ENCODE measurements at regions not wholly inside any gene's neighbourhood (a gene's known extent, or its start where the extent isn't known, plus 50 kb on each side); places are given as distances from the start of the nearest gene placed in this dataset.

DNA sequence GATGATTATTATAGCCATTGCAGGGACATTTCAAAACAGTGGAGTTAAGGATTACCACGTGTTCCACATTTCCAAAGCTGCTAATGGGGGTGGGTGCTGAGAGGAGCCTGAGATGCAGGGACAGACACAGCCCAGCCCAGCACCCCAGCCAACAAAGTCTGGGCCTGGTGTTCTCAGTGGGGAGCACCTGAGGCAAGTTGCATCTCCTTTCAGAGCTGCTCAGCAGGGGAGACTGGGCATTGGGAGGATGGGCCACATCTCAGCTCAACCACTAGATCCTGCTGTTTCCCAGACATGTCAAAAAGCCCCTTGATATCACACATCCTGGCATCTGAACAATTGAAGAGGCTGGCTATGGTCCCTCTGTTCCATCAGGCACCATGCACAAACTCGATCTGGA, 458.0 kb upstream of the KIRREL3 start:
- no peaks in the 10 kb centered on the region for H3K9me3 ChIP-seq
- no peak overlapping the region for H3K4me3 ChIP-seq
- intact Hi-C loops (cut with DNase I): no loop called here
- no peak for DNase-seq (ENCODE audit: low spot score in 2 of 2)
- no peaks in the 10 kb centered on the region for H3K36me3 ChIP-seq
- no peak overlapping the region for H3K27ac ChIP-seq
- no peaks in the 10 kb centered on the region for H3K4me1 ChIP-seq
- TF ChIP-seq, protein P1, sequence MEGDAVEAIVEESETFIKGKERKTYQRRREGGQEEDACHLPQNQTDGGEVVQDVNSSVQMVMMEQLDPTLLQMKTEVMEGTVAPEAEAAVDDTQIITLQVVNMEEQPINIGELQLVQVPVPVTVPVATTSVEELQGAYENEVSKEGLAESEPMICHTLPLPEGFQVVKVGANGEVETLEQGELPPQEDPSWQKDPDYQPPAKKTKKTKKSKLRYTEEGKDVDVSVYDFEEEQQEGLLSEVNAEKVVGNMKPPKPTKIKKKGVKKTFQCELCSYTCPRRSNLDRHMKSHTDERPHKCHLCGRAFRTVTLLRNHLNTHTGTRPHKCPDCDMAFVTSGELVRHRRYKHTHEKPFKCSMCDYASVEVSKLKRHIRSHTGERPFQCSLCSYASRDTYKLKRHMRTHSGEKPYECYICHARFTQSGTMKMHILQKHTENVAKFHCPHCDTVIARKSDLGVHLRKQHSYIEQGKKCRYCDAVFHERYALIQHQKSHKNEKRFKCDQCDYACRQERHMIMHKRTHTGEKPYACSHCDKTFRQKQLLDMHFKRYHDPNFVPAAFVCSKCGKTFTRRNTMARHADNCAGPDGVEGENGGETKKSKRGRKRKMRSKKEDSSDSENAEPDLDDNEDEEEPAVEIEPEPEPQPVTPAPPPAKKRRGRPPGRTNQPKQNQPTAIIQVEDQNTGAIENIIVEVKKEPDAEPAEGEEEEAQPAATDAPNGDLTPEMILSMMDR (IDR thresholded peaks at IDR 0.05): no peak
- no peaks in the 10 kb centered on the region for H3K27me3 ChIP-seq

DNA sequence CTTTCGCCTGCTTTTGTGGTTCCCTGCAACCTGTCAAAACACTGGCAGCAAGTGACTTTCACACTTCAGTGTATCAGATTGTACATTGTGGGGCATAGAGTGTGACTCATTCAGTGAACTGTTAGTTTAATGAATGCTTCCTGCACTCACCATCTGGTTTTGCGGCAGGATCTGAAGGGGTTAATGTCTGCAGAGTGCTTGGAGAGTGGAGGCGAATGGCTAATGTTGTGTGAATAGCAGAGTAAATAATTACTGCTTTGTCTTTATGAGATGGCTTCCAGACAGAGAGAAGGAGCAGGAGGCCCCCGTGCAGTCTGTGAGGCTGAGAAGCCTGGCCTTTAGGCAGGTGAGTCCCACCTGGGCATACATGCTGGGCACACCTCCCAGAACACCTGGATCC, 454.3 kb upstream of the KIRREL3 start:
- H3K27me3 ChIP-seq: no peaks in the 10 kb centered on the region
- TF ChIP-seq, protein P1 (IDR thresholded peaks at IDR 0.05): no peak
- H3K9me3 ChIP-seq: no peaks in the 10 kb centered on the region
- H3K4me3 ChIP-seq: no peak overlapping the region
- no peak overlapping the region for H3K27ac ChIP-seq
- no peaks in the 10 kb centered on the region for H3K4me1 ChIP-seq
- intact Hi-C loops (cut with DNase I): no loop called here
- no peak for DNase-seq (ENCODE audit: low spot score in 2 of 2)
- H3K36me3 ChIP-seq: no peaks in the 10 kb centered on the region

DNA sequence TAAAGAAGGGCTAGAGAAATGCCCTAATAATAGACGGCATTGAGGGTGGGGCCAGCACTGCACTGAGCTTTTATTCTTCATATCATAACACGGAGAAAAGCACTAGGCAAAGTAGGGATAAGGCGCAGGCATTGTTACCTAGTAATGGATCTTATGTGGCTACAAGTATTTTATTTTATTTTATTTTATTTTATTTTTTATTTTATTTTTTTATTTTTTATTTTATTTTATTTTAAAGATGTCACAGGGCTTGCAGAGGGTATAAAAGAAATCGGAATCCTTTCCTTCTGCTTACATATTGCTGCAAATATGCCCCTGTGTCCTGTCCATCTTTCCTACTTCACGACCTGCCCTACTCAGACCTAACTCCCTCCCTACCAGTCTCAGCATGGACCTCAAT, 452.0 kb upstream of the KIRREL3 start:
- TF ChIP-seq, protein P1 (IDR thresholded peaks at IDR 0.05): no peak
- Histone ChIP-seq H3K4me3 (no peak overlapping the region), H3K27me3 (no peaks in the 10 kb centered on the region), H3K27ac (no peak overlapping the region), H3K4me1 (no peaks in the 10 kb centered on the region), H3K9me3 (no peaks in the 10 kb centered on the region), H3K36me3 (no peaks in the 10 kb centered on the region)
- intact Hi-C loops (cut with DNase I): no loop called here
- DNase-seq (ENCODE audit: low spot score in 2 of 2): no peak

DNA sequence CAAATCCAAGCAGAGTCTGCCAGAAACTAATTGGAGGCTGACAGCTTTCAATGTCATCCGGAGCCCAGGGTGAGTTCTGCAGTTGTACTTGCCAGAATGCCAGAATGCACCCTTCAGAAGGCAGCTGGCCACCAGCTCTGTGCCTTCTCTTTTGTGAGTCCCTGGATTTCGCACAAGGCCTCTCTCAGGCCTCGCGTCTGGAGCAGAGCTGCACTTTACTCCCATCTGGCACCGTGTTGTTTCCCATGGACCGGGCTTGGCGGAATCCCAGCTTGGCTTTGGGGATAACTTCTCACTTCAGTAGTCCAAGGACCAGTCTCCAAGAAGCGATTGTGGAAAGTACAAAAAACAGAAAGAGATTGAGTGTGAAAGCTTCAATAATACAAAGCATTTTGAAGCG, 451.3 kb upstream of the KIRREL3 start:
- intact Hi-C loops (cut with DNase I): no loop called here
- H3K9me3 ChIP-seq: no peaks in the 10 kb centered on the region
- no peaks in the 10 kb centered on the region for H3K4me1 ChIP-seq
- no peak overlapping the region for H3K4me3 ChIP-seq
- no peaks in the 10 kb centered on the region for H3K36me3 ChIP-seq
- no peak for DNase-seq (ENCODE audit: low spot score in 2 of 2)
- H3K27ac ChIP-seq: no peak overlapping the region
- TF ChIP-seq, protein P1 (IDR thresholded peaks at IDR 0.05): no peak
- no peaks in the 10 kb centered on the region for H3K27me3 ChIP-seq

DNA sequence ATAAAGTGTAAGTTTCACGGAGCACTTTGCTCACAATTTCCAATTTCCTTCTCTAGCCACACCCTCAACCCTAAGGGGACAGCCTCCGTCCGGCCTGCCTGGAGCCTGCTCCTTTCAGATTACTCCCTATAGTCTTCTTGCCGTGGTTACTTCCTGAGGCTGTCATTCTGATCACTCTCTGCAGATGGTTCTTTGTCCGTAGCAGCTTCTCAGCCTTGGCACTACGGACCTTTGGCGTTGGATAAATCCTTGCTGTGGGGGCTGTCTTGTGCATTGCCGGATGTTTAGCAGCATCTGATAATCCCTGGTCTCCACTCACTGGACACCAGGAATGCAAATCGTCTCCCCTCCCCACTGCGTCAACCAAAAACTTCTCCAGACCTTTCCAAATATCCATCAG, 447.5 kb upstream of the KIRREL3 start:
- Histone ChIP-seq H3K4me1 (no peaks in the 10 kb centered on the region), H3K36me3 (no peaks in the 10 kb centered on the region), H3K27me3 (no peaks in the 10 kb centered on the region), H3K27ac (no peak overlapping the region), H3K9me3 (no peaks in the 10 kb centered on the region), H3K4me3 (no peak overlapping the region)
- no peak for DNase-seq (ENCODE audit: low spot score in 2 of 2)
- TF ChIP-seq, protein P1 (IDR thresholded peaks at IDR 0.05): no peak
- intact Hi-C loops (cut with DNase I): no loop called here

DNA sequence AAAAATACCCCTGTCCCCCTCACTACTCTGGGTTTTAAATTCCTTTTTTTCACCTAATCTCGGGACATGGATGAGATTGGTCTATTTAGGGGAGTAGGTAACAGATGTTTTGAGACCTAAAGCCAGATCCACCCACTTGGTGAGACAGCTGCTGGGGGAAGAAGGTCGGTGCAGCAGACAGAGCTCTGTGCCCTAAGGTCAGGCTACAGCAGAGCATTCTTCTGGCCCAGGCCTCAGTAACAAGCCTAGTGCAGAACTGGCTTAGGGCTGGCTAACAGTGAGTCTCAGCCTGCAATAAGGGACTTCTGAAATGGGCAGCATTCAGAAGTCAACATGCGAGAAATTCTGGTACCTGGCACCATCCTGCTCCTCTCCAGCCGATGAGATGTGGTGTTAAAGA, 444.9 kb upstream of the KIRREL3 start:
- Histone ChIP-seq H3K9me3 (no peaks in the 10 kb centered on the region), H3K27ac (no peak overlapping the region), H3K27me3 (no peaks in the 10 kb centered on the region), H3K4me3 (no peak overlapping the region), H3K4me1 (no peaks in the 10 kb centered on the region), H3K36me3 (no peaks in the 10 kb centered on the region)
- DNase-seq (ENCODE audit: low spot score in 2 of 2): no peak
- intact Hi-C loops (cut with DNase I): no loop called here
- TF ChIP-seq, protein P1 (IDR thresholded peaks at IDR 0.05): no peak
